ENCODE measurements at regions not wholly inside any gene's neighbourhood (a gene's known extent, or its start where the extent isn't known, plus 50 kb on each side); places are given as distances from the start of the nearest gene placed in this dataset.

DNA sequence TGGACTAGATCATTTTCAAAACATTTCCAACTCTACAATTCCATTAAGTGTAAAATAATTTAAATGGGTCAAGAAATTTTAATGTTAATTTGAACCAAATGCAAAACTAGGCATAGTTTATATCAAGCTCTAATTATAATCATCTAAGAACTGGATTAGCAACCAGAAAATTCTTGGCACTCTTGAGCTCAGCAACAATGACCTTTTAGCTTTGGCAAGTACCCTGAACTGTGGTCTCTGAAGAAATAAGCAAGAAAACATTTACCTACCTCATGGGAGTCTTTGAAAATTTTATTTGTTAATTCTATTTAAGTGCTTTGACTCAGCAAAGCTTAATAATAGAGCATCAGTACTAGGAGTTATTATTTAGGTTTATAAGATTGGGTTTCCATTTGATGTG, 313.2 kb downstream of the SATB2 start:
- Histone ChIP-seq H3F3A (replicated peaks; ENCODE audit: insufficient read depth) (no peaks in the 10 kb centered on the region), H3K4me2 (no peak overlapping the region), H3K36me3 (replicated peaks in 1 of 2; ENCODE audit: control insufficient read depth in 1 of 2, insufficient read depth in 2 of 2, low read length in 1 of 2) (no peaks in the 10 kb centered on the region), H3K27ac (ENCODE audit: low read depth in 2 of 2, low read length in 1 of 2) (no peak overlapping the region), H3K9me3 (no peaks in the 10 kb centered on the region), H4K20me1 (ENCODE audit: insufficient read depth) (no peaks in the 10 kb centered on the region), H3K79me2 (ENCODE audit: insufficient read depth) (no peaks in the 10 kb centered on the region), H3K4me3 (ENCODE audit: low read depth in 2 of 2, low read length in 1 of 2) (no peak overlapping the region), H3K27me3 (ENCODE audit: insufficient read depth) (no peaks in the 10 kb centered on the region), H2AFZ (ENCODE audit: low read depth) (no peak overlapping the region), H3K4me1 (ENCODE audit: control insufficient read depth in 1 of 2, insufficient read depth in 2 of 2, low read depth in 1 of 2, low read length in 1 of 2) (no peaks in the 10 kb centered on the region), H3K9me2 (no peaks in the 10 kb centered on the region), H3K9ac (no peak overlapping the region)
- ChIA-PET POLR2A (no interaction called here), CTCF (no interaction called here)
- no peak for TF ChIP-seq TAF1 (IDR thresholded peaks at IDR 0.05; ENCODE audit: borderline replicate concordance, low read depth, low read length)
- no peak for TF ChIP-seq TCF12 (IDR thresholded peaks at IDR 0.05)
- TF ChIP-seq, protein P1, sequence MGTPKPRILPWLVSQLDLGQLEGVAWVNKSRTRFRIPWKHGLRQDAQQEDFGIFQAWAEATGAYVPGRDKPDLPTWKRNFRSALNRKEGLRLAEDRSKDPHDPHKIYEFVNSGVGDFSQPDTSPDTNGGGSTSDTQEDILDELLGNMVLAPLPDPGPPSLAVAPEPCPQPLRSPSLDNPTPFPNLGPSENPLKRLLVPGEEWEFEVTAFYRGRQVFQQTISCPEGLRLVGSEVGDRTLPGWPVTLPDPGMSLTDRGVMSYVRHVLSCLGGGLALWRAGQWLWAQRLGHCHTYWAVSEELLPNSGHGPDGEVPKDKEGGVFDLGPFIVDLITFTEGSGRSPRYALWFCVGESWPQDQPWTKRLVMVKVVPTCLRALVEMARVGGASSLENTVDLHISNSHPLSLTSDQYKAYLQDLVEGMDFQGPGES (IDR thresholded peaks at IDR 0.05; ENCODE audit: low read depth, low read length) = no peak
- TF ChIP-seq JUND (IDR thresholded peaks at IDR 0.05) = no peak
- TF ChIP-seq RFX5 (IDR thresholded peaks at IDR 0.05; ENCODE audit: low read length) = no peak
- no peak for TF ChIP-seq GABPA (IDR thresholded peaks at IDR 0.05; ENCODE audit: low read depth)
- TF ChIP-seq GATA2 (CRISPR knock-in tag; IDR thresholded peaks at IDR 0.05) = no peak
- TF ChIP-seq RCOR1 (IDR thresholded peaks at IDR 0.05; ENCODE audit: low read length) = no peak
- TF ChIP-seq MEF2A (IDR thresholded peaks at IDR 0.05; ENCODE audit: borderline replicate concordance, low read depth) = no peak
- no peak for DNase-seq

DNA sequence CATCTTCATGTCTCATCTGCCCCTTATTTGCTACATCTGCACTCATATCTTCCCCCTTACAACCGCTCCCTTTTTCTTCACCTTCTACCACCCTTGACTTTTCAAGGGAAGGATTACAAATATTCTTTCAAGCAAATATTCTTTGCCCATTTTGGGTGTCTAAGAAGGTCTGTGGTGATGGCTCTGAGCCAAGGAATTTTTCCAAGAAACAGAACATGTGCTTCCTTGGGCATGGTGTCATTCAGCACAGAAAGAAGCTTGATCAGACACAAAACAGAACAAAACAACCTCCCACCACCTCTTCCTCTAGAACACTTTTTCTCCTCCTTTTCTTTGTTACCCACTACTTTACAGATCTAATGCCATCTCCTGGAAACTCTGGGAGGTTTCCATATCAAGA, 313.7 kb downstream of the SATB2 start:
- no peaks in the 10 kb centered on the region for H3F3A ChIP-seq (replicated peaks; ENCODE audit: insufficient read depth)
- CTCF ChIA-PET = no interaction called here
- TF ChIP-seq MXI1 (IDR thresholded peaks at IDR 0.05; ENCODE audit: low read depth, low read length) (no peak), MEF2A (IDR thresholded peaks at IDR 0.05; ENCODE audit: borderline replicate concordance, low read depth) (no peak), EP300 (IDR thresholded peaks at IDR 0.05; ENCODE audit: borderline replicate concordance in 1 of 2, low read depth in 1 of 2, low read length in 1 of 2) (no peak), SMC3 (IDR thresholded peaks at IDR 0.05; ENCODE audit: low read depth, low read length) (no peak), NFIC (IDR thresholded peaks at IDR 0.05; ENCODE audit: borderline replicate concordance) (no peak), RAD21 (IDR thresholded peaks at IDR 0.05; ENCODE audit: low read length) (no peak), CHD2 (IDR thresholded peaks at IDR 0.05; ENCODE audit: low read length, partially characterized antibody) (no peak), GATA2 (CRISPR knock-in tag; IDR thresholded peaks at IDR 0.05) (no peak), SIN3A (IDR thresholded peaks at IDR 0.05; ENCODE audit: borderline replicate concordance, low read depth, low read length) (no peak), FOXJ3 (CRISPR knock-in tag; IDR thresholded peaks at IDR 0.05) (no peak), ELF1 (IDR thresholded peaks at IDR 0.05) (no peak)
- TF ChIP-seq, protein P2, sequence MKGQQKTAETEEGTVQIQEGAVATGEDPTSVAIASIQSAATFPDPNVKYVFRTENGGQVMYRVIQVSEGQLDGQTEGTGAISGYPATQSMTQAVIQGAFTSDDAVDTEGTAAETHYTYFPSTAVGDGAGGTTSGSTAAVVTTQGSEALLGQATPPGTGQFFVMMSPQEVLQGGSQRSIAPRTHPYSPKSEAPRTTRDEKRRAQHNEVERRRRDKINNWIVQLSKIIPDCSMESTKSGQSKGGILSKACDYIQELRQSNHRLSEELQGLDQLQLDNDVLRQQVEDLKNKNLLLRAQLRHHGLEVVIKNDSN (IDR thresholded peaks at IDR 0.05; ENCODE audit: borderline replicate concordance, low read depth) = no peak
- TF ChIP-seq, protein P3, sequence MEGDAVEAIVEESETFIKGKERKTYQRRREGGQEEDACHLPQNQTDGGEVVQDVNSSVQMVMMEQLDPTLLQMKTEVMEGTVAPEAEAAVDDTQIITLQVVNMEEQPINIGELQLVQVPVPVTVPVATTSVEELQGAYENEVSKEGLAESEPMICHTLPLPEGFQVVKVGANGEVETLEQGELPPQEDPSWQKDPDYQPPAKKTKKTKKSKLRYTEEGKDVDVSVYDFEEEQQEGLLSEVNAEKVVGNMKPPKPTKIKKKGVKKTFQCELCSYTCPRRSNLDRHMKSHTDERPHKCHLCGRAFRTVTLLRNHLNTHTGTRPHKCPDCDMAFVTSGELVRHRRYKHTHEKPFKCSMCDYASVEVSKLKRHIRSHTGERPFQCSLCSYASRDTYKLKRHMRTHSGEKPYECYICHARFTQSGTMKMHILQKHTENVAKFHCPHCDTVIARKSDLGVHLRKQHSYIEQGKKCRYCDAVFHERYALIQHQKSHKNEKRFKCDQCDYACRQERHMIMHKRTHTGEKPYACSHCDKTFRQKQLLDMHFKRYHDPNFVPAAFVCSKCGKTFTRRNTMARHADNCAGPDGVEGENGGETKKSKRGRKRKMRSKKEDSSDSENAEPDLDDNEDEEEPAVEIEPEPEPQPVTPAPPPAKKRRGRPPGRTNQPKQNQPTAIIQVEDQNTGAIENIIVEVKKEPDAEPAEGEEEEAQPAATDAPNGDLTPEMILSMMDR (IDR thresholded peaks at IDR 0.05) = no peak
- TF ChIP-seq, protein P4, sequence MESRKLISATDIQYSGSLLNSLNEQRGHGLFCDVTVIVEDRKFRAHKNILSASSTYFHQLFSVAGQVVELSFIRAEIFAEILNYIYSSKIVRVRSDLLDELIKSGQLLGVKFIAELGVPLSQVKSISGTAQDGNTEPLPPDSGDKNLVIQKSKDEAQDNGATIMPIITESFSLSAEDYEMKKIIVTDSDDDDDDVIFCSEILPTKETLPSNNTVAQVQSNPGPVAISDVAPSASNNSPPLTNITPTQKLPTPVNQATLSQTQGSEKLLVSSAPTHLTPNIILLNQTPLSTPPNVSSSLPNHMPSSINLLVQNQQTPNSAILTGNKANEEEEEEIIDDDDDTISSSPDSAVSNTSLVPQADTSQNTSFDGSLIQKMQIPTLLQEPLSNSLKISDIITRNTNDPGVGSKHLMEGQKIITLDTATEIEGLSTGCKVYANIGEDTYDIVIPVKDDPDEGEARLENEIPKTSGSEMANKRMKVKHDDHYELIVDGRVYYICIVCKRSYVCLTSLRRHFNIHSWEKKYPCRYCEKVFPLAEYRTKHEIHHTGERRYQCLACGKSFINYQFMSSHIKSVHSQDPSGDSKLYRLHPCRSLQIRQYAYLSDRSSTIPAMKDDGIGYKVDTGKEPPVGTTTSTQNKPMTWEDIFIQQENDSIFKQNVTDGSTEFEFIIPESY (IDR thresholded peaks at IDR 0.05; ENCODE audit: borderline replicate concordance, low read depth) = no peak
- TF ChIP-seq, protein P5, sequence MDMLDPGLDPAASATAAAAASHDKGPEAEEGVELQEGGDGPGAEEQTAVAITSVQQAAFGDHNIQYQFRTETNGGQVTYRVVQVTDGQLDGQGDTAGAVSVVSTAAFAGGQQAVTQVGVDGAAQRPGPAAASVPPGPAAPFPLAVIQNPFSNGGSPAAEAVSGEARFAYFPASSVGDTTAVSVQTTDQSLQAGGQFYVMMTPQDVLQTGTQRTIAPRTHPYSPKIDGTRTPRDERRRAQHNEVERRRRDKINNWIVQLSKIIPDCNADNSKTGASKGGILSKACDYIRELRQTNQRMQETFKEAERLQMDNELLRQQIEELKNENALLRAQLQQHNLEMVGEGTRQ (IDR thresholded peaks at IDR 0.05; ENCODE audit: borderline replicate concordance, low read depth, low read length) = no peak
- TF ChIP-seq, protein P6, sequence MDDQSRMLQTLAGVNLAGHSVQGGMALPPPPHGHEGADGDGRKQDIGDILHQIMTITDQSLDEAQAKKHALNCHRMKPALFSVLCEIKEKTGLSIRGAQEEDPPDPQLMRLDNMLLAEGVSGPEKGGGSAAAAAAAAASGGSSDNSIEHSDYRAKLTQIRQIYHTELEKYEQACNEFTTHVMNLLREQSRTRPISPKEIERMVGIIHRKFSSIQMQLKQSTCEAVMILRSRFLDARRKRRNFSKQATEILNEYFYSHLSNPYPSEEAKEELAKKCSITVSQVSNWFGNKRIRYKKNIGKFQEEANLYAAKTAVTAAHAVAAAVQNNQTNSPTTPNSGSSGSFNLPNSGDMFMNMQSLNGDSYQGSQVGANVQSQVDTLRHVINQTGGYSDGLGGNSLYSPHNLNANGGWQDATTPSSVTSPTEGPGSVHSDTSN (IDR thresholded peaks at IDR 0.05) = no peak

More for the DNA sequence above, 313.7 kb downstream of the SATB2 start:
- Histone ChIP-seq H3K9me2 (no peaks in the 10 kb centered on the region), H3K4me2 (no peak overlapping the region), H3K79me2 (ENCODE audit: insufficient read depth) (no peaks in the 10 kb centered on the region), H3K4me3 (ENCODE audit: low read depth in 2 of 2, low read length in 1 of 2) (no peak overlapping the region), H4K20me1 (ENCODE audit: insufficient read depth) (no peaks in the 10 kb centered on the region), H3K4me1 (ENCODE audit: control insufficient read depth in 1 of 2, insufficient read depth in 2 of 2, low read depth in 1 of 2, low read length in 1 of 2) (no peaks in the 10 kb centered on the region), H3K27ac (ENCODE audit: low read depth in 2 of 2, low read length in 1 of 2) (no peak overlapping the region), H3K27me3 (ENCODE audit: insufficient read depth) (no peaks in the 10 kb centered on the region), H2AFZ (ENCODE audit: low read depth) (no peak overlapping the region), H3K36me3 (replicated peaks in 1 of 2; ENCODE audit: control insufficient read depth in 1 of 2, insufficient read depth in 2 of 2, low read length in 1 of 2) (no peaks in the 10 kb centered on the region), H3K9me3 (no peaks in the 10 kb centered on the region), H3K9ac (no peak overlapping the region)
- POLR2A ChIA-PET = no interaction called here
- DNase-seq = no peak
- 13% methylated on average over 1 of the region's 1 CpG for WGBS (ENCODE audit: low lambda C conversion rate)
